Cerebellar cortex (tissue), 1 donor: ENCODE measurements at regions not wholly inside any gene's neighbourhood (a gene's known extent, or its start where the extent isn't known, plus 50 kb on each side); places are given as distances from the start of the nearest gene placed in this dataset.
"Not testable (repeated sequence)": the region's sequence is repeated elsewhere in the genome, so short reads cannot be mapped to it uniquely, and the experiment has no call there.

ENCODE experiments used
- DNase-seq: peaks from one replicate; pipeline ENCODE4 v3.0.0-alpha.2; 2015; ENCODE audit warnings: low spot score

DNA sequence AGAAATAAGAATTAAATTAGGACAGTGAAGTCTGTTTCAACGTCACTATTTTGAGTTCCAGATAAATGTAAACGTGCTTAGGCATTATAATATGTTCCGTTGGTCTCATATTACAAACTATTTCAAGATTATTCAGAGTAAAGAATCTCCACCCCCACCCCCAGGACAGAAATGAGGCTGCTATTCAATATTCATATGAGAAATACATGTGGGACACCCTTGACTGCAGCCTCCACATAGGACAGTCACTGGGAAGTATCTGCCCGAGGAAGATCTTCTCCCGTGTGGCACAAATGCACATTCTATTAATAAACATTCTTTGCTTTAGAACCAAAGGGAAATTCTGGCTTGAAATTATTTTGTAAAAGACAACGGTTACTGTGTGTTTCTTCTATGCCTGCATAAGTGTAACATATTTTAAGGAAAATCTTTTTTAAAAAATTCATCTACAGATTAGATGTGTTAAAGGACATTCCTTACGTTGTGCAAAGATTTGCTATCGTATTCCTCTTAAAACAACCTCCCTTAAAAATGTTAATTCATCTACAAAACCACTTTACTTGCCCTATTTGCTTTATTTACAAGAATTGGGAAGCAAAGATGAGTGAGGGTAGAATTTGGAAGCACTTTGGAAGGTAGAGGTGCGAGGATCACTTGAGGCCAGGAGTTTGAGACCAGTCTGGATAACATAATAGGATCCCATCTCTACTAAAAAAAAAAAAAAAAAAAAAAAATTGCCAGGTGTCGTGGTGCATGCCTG lies 148.3 kb upstream of the SOX14 start:
- DNase-seq: no peak

- DNase-seq: no peak
Observed at GRCh38 chr3:137641879-137642704, 122.0 kb upstream of the SOX14 start.

DNA sequence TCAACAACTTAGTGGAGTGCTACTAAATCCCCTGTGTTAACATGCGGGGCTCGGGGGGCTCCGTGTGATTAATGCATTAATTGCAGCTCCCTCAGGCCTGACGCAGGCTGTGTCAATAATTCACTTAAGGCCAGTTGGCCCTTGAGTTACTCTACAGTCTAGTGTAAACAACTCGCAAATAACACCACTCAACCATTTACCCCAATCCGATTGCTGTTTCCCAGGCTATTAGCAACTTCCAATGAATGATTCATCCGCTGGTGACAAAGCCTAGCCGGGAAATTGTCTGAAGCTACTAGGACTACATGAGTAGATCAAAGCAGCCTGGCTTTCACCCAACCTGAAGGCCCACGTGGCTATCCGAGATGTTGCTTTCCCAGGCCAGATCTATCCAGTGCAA lies 121.3 kb upstream of the SOX14 start:
- no peak for DNase-seq

GRCh38 chr3:137647179-137647578 lies 116.9 kb upstream of the SOX14 start:
- DNase-seq: no peak

DNA sequence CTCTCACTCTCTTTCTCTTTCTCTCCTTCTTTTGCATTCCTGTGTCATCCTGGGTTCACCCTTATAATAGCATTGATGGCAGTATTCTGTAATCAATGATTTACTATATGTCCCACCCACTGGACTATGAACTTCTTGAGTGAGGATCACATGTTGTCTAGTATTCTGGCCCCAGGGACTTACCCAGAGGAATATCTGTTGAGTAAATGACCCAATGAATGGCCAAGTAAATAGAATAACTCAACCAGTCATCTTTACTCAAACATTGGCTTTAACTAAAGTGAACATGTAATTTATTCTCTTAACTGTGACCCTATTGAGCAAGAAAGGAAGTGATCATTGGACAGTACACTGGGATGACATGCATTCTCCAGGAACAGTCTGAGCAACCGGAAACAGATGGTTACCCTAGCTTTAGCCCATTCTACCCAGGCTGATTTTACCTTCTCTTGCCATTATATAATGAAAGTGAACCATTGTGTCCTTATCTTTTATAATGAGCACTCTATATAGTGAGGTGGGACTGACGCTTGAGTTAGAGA lies 94.5 kb upstream of the SOX14 start:
- no peak for DNase-seq

DNA sequence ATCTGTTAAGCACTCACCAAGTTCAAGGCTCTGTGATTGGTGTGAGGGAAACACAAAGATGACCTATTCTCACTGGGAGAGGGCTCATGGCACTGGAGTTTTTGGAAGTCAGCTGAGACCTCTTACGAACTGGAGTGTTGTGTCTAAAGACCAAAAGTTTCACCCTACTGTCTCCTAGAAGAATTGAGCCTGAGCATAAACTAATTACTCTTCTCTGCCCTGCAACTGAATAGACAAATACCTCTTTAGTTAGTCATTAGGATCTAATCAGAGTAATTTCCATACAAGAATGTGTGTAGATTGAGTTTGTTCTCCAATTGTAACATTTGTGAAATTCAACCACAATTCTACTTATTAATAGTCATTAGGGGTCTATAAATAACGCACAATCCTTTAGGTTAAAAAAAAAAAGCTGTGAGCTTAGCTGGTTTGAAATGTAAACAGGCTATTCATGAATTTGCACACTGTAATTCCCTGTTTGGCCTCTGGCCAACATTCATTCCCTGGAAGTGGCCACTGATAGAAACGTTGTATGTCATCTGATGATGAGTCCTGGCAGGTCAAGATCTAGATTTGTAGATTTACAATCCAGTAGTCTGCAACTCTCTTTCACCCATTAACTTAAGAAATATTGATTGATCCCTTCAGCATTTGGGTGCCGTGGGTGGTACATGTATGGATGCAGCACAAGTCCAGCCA lies 76.8 kb upstream of the SOX14 start:
- no peak for DNase-seq

- DNase-seq: peak; percentile 25
Observed at GRCh38 chr3:137692803-137693431, 71.2 kb upstream of the SOX14 start.

DNA sequence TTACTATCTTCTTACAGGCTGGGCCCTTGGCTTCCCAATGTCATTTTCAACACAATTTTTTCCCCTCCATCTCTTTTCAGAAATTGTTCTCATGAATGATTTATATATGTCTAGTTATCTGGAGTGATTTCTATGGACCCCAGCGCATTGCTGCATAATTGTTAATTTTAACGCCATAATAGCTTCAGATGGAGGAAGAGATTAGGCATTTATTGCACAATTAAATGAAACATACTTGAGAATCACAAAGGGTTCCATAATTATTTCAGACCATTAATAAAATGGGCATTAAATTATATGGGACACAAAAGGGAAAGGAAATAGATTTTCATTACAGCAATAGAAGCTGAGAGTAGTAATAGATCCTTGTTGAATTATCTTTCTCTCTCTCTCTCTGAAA lies 70.3 kb upstream of the SOX14 start:
- no peak for DNase-seq

DNA sequence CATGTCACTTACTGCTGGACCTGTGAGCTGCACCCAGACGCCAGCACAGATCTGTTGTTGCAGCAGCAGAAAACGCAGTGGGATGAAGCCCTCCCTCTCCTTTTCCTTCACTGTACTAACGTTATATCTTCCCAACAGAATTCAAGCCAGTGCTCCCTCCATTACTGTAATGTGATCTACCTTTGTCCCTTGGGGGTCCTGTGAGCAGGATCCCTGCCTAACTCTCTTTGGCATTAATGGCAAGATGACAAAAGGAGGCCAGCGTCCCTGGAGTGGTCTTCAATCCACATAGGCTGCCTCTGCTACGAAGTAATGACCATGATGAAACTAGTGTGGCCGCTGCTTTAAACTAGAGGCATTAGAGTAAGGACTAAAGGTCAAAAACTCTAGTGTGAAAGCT lies 69.3 kb upstream of the SOX14 start:
- no peak for DNase-seq

DNA sequence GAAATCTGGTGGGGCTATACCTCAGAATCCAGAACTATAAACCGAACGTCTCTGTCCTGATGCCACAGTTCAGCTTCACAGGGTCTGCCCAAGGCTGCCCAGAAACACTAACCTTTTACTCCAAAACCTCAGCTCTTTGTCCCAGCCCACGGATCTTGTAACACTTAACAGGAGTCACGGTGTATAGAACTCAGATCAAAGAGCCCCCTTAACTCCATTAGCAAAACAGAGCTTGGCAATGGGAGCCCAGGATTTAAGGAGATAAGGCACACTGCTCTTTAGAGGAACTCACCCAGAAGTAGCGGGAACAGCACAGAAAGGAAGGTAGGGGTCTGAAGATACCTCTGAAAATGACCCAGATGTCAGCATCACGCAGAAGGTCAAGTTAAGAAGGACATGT lies 68.8 kb upstream of the SOX14 start:
- no peak for DNase-seq

DNA sequence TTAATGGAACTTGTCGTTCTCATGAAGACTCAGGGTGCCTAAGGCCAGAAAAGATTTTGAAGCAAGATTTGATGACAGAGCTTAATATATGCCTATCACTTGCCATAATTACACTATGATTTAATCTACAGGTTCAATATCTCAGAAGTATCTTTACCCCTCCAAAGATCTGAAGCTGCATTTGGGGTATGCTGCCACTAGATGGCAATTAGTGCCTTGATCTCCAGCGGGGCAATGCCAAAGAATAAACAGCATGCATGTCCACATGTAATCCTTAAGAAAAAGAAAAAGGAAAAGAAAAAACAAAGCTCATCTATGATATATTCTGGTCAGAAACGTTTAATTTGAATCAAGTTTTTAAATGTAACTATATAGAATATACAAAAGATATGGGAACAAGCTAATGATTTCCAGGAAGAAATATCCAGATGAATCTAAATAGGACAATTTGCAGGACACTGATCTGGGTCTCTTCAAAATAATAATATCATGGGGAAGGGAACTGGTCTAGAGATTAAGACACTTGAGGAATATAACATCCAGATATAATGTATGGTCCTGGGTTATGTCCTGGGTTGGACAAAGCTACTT lies 55.0 kb upstream of the SOX14 start:
- no peak for DNase-seq

- not testable (repeated sequence) for DNase-seq
Observed at GRCh38 chr3:137713965-137714364, 50.1 kb upstream of the SOX14 start.
